ENCODE measurements at regions not wholly inside any gene's neighbourhood (a gene's known extent, or its start where the extent isn't known, plus 50 kb on each side); places are given as distances from the start of the nearest gene placed in this dataset.

- no peak for TF ChIP-seq POLR2A (IDR thresholded peaks at IDR 0.05)
- no peak for TF ChIP-seq CTCF (IDR thresholded peaks at IDR 0.05 in 4 of 5, conservative IDR thresholded peaks at IDR 0.05 in 1 of 5)
Measured at GRCh38 chr3:166829896-166830295, 550.2 kb downstream of the ZBBX start.

Measured in gastrocnemius medialis (tissue), 4 donors.